Heart left ventricle (tissue), 13 donors: ENCODE measurements at regions not wholly inside any gene's neighbourhood (a gene's known extent, or its start where the extent isn't known, plus 50 kb on each side); places are given as distances from the start of the nearest gene placed in this dataset.

Experiments
- POLR2A ChIP-seq, 2 donors: fragments of 450-650 bp; IDR thresholded peaks; one replicate each; pipeline ENCODE4 v1.6.1; 2017; ENCODE audit warnings: antibody characterized with exemption in 2 of 2, mild to moderate bottlenecking in 2 of 2, moderate library complexity in 2 of 2
- TF ChIP-seq, protein P1 (sequence below), 12 donors: fragments of 200-600 bp; sonication (generic) in 4 of 12; IDR thresholded peaks; one replicate each; pipeline versions ENCODE4 v1.5.0 to v1.8.0; 2018 to 2022; ENCODE audit warnings: antibody characterized with exemption in 12 of 12, mild to moderate bottlenecking in 5 of 12
- donor health status: ischemic (EF 13 %, LVEDD 7.1; RV severe dilation, severe dysfunction).
- donor health status: DM: no; HTN: yes; CAD: no.
- donor health status: DM: no; HTN: no; CAD: no.
- donor health status: ischemic (EF 25% LVEDD 6.9; RV normal size, moderate dysfunction).
- donor health status: ischemic (EF 25% LVEDD 5.7; RV mildly dilated, moderate dysfunction).
- donor health status: ischemic (EF 35%, LVEDD 5.7; RV mildly dilated, moderate dysfunction).
- donor health status: nonischemic (EF 11% LVEDD 7.7; RV severe dilation, severe dysfunction).
- donor health status: DM: yes; HTN: yes; CAD: no.
- donor health status: PGD.
- donor health status: ischemic (EF 29% LVEDD 5.4; RV normal size, mild dysfunction).
- donor health status: nonischemic (EF 23%, LVEDD 6.1; RV moderate dilation, normal function).

DNA sequence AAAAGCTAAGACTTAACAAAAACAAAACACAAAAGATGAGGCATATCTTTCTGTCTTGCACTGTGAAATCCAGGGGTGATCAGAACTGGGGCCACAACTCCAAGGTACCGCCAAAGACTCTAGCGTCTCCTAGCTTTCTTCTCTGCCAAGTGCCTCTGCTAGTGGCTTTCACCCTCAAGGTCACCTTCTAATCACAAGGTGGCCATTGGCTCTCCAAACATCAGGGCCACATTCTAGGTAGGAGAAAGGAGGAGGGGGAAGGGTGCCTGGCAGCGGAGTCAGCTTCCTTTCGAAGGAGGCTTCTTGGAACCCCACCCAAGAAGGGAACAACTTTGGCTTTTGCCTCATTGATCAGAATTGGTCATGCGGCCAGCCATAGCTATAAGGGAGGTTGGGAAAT is 168.8 kb upstream of the SMAD3 start:
- TF ChIP-seq, protein P1, sequence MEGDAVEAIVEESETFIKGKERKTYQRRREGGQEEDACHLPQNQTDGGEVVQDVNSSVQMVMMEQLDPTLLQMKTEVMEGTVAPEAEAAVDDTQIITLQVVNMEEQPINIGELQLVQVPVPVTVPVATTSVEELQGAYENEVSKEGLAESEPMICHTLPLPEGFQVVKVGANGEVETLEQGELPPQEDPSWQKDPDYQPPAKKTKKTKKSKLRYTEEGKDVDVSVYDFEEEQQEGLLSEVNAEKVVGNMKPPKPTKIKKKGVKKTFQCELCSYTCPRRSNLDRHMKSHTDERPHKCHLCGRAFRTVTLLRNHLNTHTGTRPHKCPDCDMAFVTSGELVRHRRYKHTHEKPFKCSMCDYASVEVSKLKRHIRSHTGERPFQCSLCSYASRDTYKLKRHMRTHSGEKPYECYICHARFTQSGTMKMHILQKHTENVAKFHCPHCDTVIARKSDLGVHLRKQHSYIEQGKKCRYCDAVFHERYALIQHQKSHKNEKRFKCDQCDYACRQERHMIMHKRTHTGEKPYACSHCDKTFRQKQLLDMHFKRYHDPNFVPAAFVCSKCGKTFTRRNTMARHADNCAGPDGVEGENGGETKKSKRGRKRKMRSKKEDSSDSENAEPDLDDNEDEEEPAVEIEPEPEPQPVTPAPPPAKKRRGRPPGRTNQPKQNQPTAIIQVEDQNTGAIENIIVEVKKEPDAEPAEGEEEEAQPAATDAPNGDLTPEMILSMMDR (IDR thresholded peaks at IDR 0.05), result no peak
- TF ChIP-seq POLR2A (IDR thresholded peaks at IDR 0.05), result no peak
